ENCODE measurements at regions not wholly inside any gene's neighbourhood (a gene's known extent, or its start where the extent isn't known, plus 50 kb on each side); places are given as distances from the start of the nearest gene placed in this dataset.
A peak's percentile ranks its signal among the peaks of the same experiment; 100 is the strongest.

GRCh38 chr21:15370462-15370975 lies 305.7 kb upstream of the NRIP1 start:
- no peak for DNase-seq (ENCODE audit: low spot score)

- DNase-seq (ENCODE audit: low spot score), result no peak
These were observed 309.1 kb upstream of the NRIP1 start for GRCh38 chr21:15373941-15374340.

GRCh38 chr21:15379776-15380175 lies 315.0 kb upstream of the NRIP1 start:
- no peak for DNase-seq (ENCODE audit: low spot score)

- no peak for DNase-seq (ENCODE audit: low spot score)
These were observed 318.8 kb upstream of the NRIP1 start for GRCh38 chr21:15383588-15383987.

GRCh38 chr21:15390049-15390448 lies 325.2 kb upstream of the NRIP1 start:
- no peak for DNase-seq (ENCODE audit: low spot score)

GRCh38 chr21:15397258-15397657 lies 332.5 kb upstream of the NRIP1 start:
- no peak for DNase-seq (ENCODE audit: low spot score)

- DNase-seq (ENCODE audit: low spot score), result no peak
These were observed 328.9 kb upstream of the USP25 start for GRCh38 chr21:15400905-15401304.

GRCh38 chr21:15401331-15401730 lies 328.5 kb upstream of the USP25 start:
- no peak for DNase-seq (ENCODE audit: low spot score)

- DNase-seq (ENCODE audit: low spot score), result no peak
These were observed 324.6 kb upstream of the USP25 start for GRCh38 chr21:15405214-15405613.

GRCh38 chr21:15406791-15407190 lies 323.0 kb upstream of the USP25 start:
- no peak for DNase-seq (ENCODE audit: low spot score)

GRCh38 chr21:15407585-15407984 lies 322.2 kb upstream of the USP25 start:
- DNase-seq (ENCODE audit: low spot score), result no peak

- no peak for DNase-seq (ENCODE audit: low spot score)
These were observed 321.7 kb upstream of the USP25 start for GRCh38 chr21:15408089-15408488.

- DNase-seq (ENCODE audit: low spot score), result no peak
These were observed 320.8 kb upstream of the USP25 start for GRCh38 chr21:15409031-15409430.

GRCh38 chr21:15410853-15411252 lies 318.9 kb upstream of the USP25 start:
- DNase-seq (ENCODE audit: low spot score), result no peak

- DNase-seq (ENCODE audit: low spot score), result no peak
These were observed 315.7 kb upstream of the USP25 start for GRCh38 chr21:15414057-15414456.

GRCh38 chr21:15415541-15416261 lies 314.1 kb upstream of the USP25 start:
- DNase-seq (ENCODE audit: low spot score), result no peak

GRCh38 chr21:15421441-15421881 lies 308.3 kb upstream of the USP25 start:
- no peak for DNase-seq (ENCODE audit: low spot score)

- DNase-seq (ENCODE audit: low spot score), result no peak
These were observed 307.8 kb upstream of the USP25 start for GRCh38 chr21:15421947-15422346.

GRCh38 chr21:15422783-15423182 lies 307.0 kb upstream of the USP25 start:
- no peak for DNase-seq (ENCODE audit: low spot score)

GRCh38 chr21:15423676-15424445 lies 305.9 kb upstream of the USP25 start:
- DNase-seq (ENCODE audit: low spot score), result peak; percentile 29

GRCh38 chr21:15425049-15425448 lies 304.7 kb upstream of the USP25 start:
- DNase-seq (ENCODE audit: low spot score), result no peak

- DNase-seq (ENCODE audit: low spot score), result no peak
These were observed 299.8 kb upstream of the USP25 start for GRCh38 chr21:15430023-15430422.

GRCh38 chr21:15430577-15430976 lies 299.2 kb upstream of the USP25 start:
- no peak for DNase-seq (ENCODE audit: low spot score)

Data from iPS-NIHi11 (cell line).